ENCODE measurements at regions not wholly inside any gene's neighbourhood (a gene's known extent, or its start where the extent isn't known, plus 50 kb on each side); places are given as distances from the start of the nearest gene placed in this dataset.

DNA sequence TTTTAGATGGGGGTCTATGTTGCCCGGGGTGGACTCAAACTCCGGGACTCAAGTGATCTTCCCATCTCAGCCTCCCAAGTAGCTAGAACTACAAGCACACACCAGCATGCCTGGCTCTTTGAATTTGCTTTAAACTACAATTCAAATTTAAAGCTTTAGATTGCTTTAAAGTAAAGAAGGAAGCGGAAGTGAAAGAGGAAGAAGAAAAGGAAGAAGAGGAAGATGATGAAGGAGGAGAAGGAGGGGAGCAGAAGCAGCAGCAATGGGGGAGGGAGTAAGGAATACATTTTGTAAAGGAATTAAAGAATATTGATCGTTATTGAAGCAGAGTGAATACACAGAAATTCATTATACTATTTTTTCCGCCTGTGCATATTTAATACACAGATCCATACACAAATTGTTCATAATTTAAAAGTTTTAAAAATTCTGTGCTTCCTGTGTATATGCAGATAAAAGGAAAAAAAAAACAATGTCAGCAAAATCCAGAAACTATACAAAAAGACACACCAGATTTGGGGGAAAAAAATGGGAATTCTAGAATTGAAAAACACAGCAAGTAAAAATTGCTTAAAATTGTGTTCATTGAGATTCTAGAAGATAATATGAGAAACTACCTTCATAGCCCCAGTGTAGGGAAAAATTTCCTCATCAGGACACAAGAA lies 60.8 kb upstream of the KCNMA1 start:
- no peaks in the 10 kb centered on the region for H3K36me3 Mint-ChIP-seq
- H3K4me1 ChIP-seq, result no peaks in the 10 kb centered on the region
- H3K27me3 ChIP-seq, result no peaks in the 10 kb centered on the region
- H3K4me3 ChIP-seq, result no peak overlapping the region
- no peaks in the 10 kb centered on the region for H3K27me3 Mint-ChIP-seq (ENCODE audit: insufficient read depth, low read depth)
- no peak overlapping the region for H3K4me2 ChIP-seq
- no peak overlapping the region for H3K4me3 Mint-ChIP-seq
- H3K27ac Mint-ChIP-seq, result no peak overlapping the region
- H3K27ac ChIP-seq, result no peak overlapping the region
- no peak overlapping the region for H2AFZ ChIP-seq (replicated peaks)
- H4K20me1 ChIP-seq (ENCODE audit: low read depth), result no peaks in the 10 kb centered on the region
- TF ChIP-seq, protein P1, sequence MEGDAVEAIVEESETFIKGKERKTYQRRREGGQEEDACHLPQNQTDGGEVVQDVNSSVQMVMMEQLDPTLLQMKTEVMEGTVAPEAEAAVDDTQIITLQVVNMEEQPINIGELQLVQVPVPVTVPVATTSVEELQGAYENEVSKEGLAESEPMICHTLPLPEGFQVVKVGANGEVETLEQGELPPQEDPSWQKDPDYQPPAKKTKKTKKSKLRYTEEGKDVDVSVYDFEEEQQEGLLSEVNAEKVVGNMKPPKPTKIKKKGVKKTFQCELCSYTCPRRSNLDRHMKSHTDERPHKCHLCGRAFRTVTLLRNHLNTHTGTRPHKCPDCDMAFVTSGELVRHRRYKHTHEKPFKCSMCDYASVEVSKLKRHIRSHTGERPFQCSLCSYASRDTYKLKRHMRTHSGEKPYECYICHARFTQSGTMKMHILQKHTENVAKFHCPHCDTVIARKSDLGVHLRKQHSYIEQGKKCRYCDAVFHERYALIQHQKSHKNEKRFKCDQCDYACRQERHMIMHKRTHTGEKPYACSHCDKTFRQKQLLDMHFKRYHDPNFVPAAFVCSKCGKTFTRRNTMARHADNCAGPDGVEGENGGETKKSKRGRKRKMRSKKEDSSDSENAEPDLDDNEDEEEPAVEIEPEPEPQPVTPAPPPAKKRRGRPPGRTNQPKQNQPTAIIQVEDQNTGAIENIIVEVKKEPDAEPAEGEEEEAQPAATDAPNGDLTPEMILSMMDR (IDR thresholded peaks at IDR 0.05), result no peak
- TF ChIP-seq EZH2phosphoT487 (IDR thresholded peaks at IDR 0.05) (no peak), EZH2 (IDR thresholded peaks at IDR 0.05) (no peak)
- H3K9me3 ChIP-seq (ENCODE audit: low read depth), result no peaks in the 10 kb centered on the region
- H3K79me2 ChIP-seq (ENCODE audit: low read depth), result no peaks in the 10 kb centered on the region
- H3K4me1 Mint-ChIP-seq, result no peaks in the 10 kb centered on the region
- no peaks in the 10 kb centered on the region for H3F3A ChIP-seq (ENCODE audit: low read depth)
- no peaks in the 10 kb centered on the region for H3K9me3 Mint-ChIP-seq
- H3K9ac ChIP-seq, result no peak overlapping the region
- no peaks in the 10 kb centered on the region for H3K36me3 ChIP-seq
- DNase-seq (ENCODE audit: low spot score), result no peak

DNA sequence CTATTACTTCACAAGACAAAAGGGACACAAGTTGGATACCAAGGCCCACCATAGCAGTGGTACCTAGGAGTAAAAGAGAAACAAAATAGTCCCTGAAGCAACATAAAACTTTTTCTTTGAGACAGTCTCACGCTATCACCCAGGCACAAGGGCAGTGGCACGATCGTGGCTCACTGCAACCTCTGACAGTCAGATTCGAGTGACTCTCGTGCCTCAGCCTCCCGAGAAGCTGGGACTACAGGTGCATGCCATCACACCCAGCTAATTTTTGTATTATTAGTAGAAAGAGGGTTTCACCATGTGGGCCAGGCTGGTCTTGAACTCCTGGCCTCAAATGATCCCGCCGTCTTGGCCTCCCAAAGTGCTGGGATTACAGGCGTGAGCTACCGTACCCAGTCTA lies 59.0 kb upstream of the KCNMA1 start:
- H3K4me1 Mint-ChIP-seq, result no peaks in the 10 kb centered on the region
- Histone ChIP-seq H3K27ac (no peak overlapping the region), H3K9ac (no peak overlapping the region), H4K20me1 (ENCODE audit: low read depth) (no peaks in the 10 kb centered on the region), H3K79me2 (ENCODE audit: low read depth) (no peaks in the 10 kb centered on the region), H3K9me3 (ENCODE audit: low read depth) (no peaks in the 10 kb centered on the region), H3F3A (ENCODE audit: low read depth) (no peaks in the 10 kb centered on the region), H3K36me3 (no peaks in the 10 kb centered on the region), H3K27me3 (no peaks in the 10 kb centered on the region), H3K4me1 (no peaks in the 10 kb centered on the region), H3K4me3 (no peak overlapping the region), H3K4me2 (no peak overlapping the region), H2AFZ (replicated peaks) (no peak overlapping the region)
- H3K36me3 Mint-ChIP-seq, result no peaks in the 10 kb centered on the region
- no peak overlapping the region for H3K4me3 Mint-ChIP-seq
- DNase-seq (ENCODE audit: low spot score), result no peak
- no peaks in the 10 kb centered on the region for H3K9me3 Mint-ChIP-seq
- H3K27me3 Mint-ChIP-seq (ENCODE audit: insufficient read depth, low read depth), result no peaks in the 10 kb centered on the region
- TF ChIP-seq, protein P1 (IDR thresholded peaks at IDR 0.05), result no peak
- TF ChIP-seq EZH2phosphoT487 (IDR thresholded peaks at IDR 0.05) (no peak), EZH2 (IDR thresholded peaks at IDR 0.05) (no peak)
- H3K27ac Mint-ChIP-seq, result no peak overlapping the region

DNA sequence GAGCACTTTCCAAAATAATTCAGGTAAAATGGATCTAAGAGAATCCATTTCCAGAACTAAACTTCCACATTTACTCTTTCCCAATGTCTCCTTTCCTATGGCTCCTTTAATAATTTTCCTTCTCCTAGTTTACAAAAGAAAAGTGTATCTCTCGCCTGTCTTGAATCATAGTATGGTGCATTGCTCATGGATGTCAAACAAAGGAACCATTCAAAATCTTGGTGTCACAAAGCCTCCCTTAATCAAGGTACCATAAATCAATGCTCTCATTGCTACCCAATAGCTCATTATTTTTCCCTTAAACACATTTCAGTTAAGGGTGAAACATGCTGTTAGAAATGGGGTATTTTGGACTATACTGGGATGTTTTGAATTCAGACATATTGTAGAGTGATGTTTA lies 57.6 kb upstream of the KCNMA1 start:
- no peak overlapping the region for H3K9ac ChIP-seq
- no peak overlapping the region for H3K27ac ChIP-seq
- H3K9me3 Mint-ChIP-seq, result no peaks in the 10 kb centered on the region
- DNase-seq (ENCODE audit: low spot score), result no peak
- H3K36me3 Mint-ChIP-seq, result no peaks in the 10 kb centered on the region
- H3K27ac Mint-ChIP-seq, result no peak overlapping the region
- H3F3A ChIP-seq (ENCODE audit: low read depth), result no peaks in the 10 kb centered on the region
- no peaks in the 10 kb centered on the region for H3K27me3 ChIP-seq
- H4K20me1 ChIP-seq (ENCODE audit: low read depth), result no peaks in the 10 kb centered on the region
- H3K79me2 ChIP-seq (ENCODE audit: low read depth), result no peaks in the 10 kb centered on the region
- H2AFZ ChIP-seq (replicated peaks), result no peak overlapping the region
- no peaks in the 10 kb centered on the region for H3K36me3 ChIP-seq
- no peaks in the 10 kb centered on the region for H3K27me3 Mint-ChIP-seq (ENCODE audit: insufficient read depth, low read depth)
- H3K4me2 ChIP-seq, result no peak overlapping the region
- no peaks in the 10 kb centered on the region for H3K9me3 ChIP-seq (ENCODE audit: low read depth)
- TF ChIP-seq, protein P1 (IDR thresholded peaks at IDR 0.05), result no peak
- TF ChIP-seq EZH2phosphoT487 (IDR thresholded peaks at IDR 0.05) (no peak), EZH2 (IDR thresholded peaks at IDR 0.05) (no peak)
- H3K4me1 ChIP-seq, result no peaks in the 10 kb centered on the region
- no peaks in the 10 kb centered on the region for H3K4me1 Mint-ChIP-seq
- H3K4me3 Mint-ChIP-seq, result no peak overlapping the region
- H3K4me3 ChIP-seq, result no peak overlapping the region

All from neural progenitor cell (in vitro differentiated cells).